ENCODE measurements at regions not wholly inside any gene's neighbourhood (a gene's known extent, or its start where the extent isn't known, plus 50 kb on each side); places are given as distances from the start of the nearest gene placed in this dataset.

- no peak for TF ChIP-seq CTCF (IDR thresholded peaks at IDR 0.05; ENCODE audit: extremely low read depth, low read depth, low read length)
- H3K79me2 ChIP-seq (ENCODE audit: insufficient read depth, low read length) = no peaks in the 10 kb centered on the region
- no peaks in the 10 kb centered on the region for H3K36me3 ChIP-seq (ENCODE audit: insufficient read depth, low read length)
- no peak for DNase-seq (ENCODE audit: insufficient read length, low spot score, missing footprints)
- H3K9me3 ChIP-seq (ENCODE audit: low read depth, low read length) = no peaks in the 10 kb centered on the region
- no peaks in the 10 kb centered on the region for H4K20me1 ChIP-seq (ENCODE audit: insufficient read depth, low read length)
- H3K27ac ChIP-seq (ENCODE audit: low read depth, low read length) = no peak overlapping the region
- H3K27me3 ChIP-seq (ENCODE audit: insufficient read depth, low read length) = no peaks in the 10 kb centered on the region
- no peak overlapping the region for H2AFZ ChIP-seq (ENCODE audit: low read length)
- H3K4me2 ChIP-seq (ENCODE audit: insufficient read depth, low read length) = no peak overlapping the region
- H3K4me1 ChIP-seq (ENCODE audit: insufficient read depth, low read length) = no peaks in the 10 kb centered on the region
- H3K4me3 ChIP-seq (ENCODE audit: insufficient read depth, low read length) = no peak overlapping the region
These were observed 365.3 kb upstream of the TEX13C start for GRCh38 chrX:124954402-124954801.

- H3K4me1 ChIP-seq (ENCODE audit: insufficient read depth, low read length) = no peaks in the 10 kb centered on the region
- H3K4me2 ChIP-seq (ENCODE audit: insufficient read depth, low read length) = no peak overlapping the region
- no peak overlapping the region for H2AFZ ChIP-seq (ENCODE audit: low read length)
- H3K27ac ChIP-seq (ENCODE audit: low read depth, low read length) = no peak overlapping the region
- no peak for DNase-seq (ENCODE audit: insufficient read length, low spot score, missing footprints)
- no peaks in the 10 kb centered on the region for H3K79me2 ChIP-seq (ENCODE audit: insufficient read depth, low read length)
- H3K4me3 ChIP-seq (ENCODE audit: insufficient read depth, low read length) = no peak overlapping the region
- H3K36me3 ChIP-seq (ENCODE audit: insufficient read depth, low read length) = no peaks in the 10 kb centered on the region
- no peaks in the 10 kb centered on the region for H4K20me1 ChIP-seq (ENCODE audit: insufficient read depth, low read length)
- no peak for TF ChIP-seq CTCF (IDR thresholded peaks at IDR 0.05; ENCODE audit: extremely low read depth, low read depth, low read length)
- no peaks in the 10 kb centered on the region for H3K27me3 ChIP-seq (ENCODE audit: insufficient read depth, low read length)
- H3K9me3 ChIP-seq (ENCODE audit: low read depth, low read length) = no peaks in the 10 kb centered on the region
These were observed 359.2 kb upstream of the TEX13C start for GRCh38 chrX:124960454-124960853.

GRCh38 chrX:124963717-124964116 is 356.0 kb upstream of the TEX13C start, which contains the start of gene TENM1:
TENM1 (minus strand) TSS chrX:124963817.
- no peaks in the 10 kb centered on the region for H3K79me2 ChIP-seq (ENCODE audit: insufficient read depth, low read length)
- H4K20me1 ChIP-seq (ENCODE audit: insufficient read depth, low read length) = no peaks in the 10 kb centered on the region
- TF ChIP-seq CTCF (IDR thresholded peaks at IDR 0.05; ENCODE audit: extremely low read depth, low read depth, low read length) = no peak
- no peaks in the 10 kb centered on the region for H3K27me3 ChIP-seq (ENCODE audit: insufficient read depth, low read length)
- H2AFZ ChIP-seq (ENCODE audit: low read length) = no peak within 1 kb of the TSS
- no peaks in the 10 kb centered on the region for H3K4me1 ChIP-seq (ENCODE audit: insufficient read depth, low read length)
- no peak within 1 kb of the TSS for H3K4me3 ChIP-seq (ENCODE audit: insufficient read depth, low read length)
- H3K4me2 ChIP-seq (ENCODE audit: insufficient read depth, low read length) = no peak within 1 kb of the TSS
- H3K36me3 ChIP-seq (ENCODE audit: insufficient read depth, low read length) = no peaks in the 10 kb centered on the region
- no peak for DNase-seq (ENCODE audit: insufficient read length, low spot score, missing footprints)
- no peak within 1 kb of the TSS for H3K27ac ChIP-seq (ENCODE audit: low read depth, low read length)
- no peaks in the 10 kb centered on the region for H3K9me3 ChIP-seq (ENCODE audit: low read depth, low read length)

- no peaks in the 10 kb centered on the region for H3K4me1 ChIP-seq (ENCODE audit: insufficient read depth, low read length)
- no peaks in the 10 kb centered on the region for H3K27me3 ChIP-seq (ENCODE audit: insufficient read depth, low read length)
- TF ChIP-seq CTCF (IDR thresholded peaks at IDR 0.05; ENCODE audit: extremely low read depth, low read depth, low read length) = no peak
- H3K36me3 ChIP-seq (ENCODE audit: insufficient read depth, low read length) = no peaks in the 10 kb centered on the region
- no peaks in the 10 kb centered on the region for H3K79me2 ChIP-seq (ENCODE audit: insufficient read depth, low read length)
- no peak overlapping the region for H3K4me2 ChIP-seq (ENCODE audit: insufficient read depth, low read length)
- H3K27ac ChIP-seq (ENCODE audit: low read depth, low read length) = no peak overlapping the region
- no peaks in the 10 kb centered on the region for H4K20me1 ChIP-seq (ENCODE audit: insufficient read depth, low read length)
- H2AFZ ChIP-seq (ENCODE audit: low read length) = no peak overlapping the region
- no peak overlapping the region for H3K4me3 ChIP-seq (ENCODE audit: insufficient read depth, low read length)
- peaks cover 2% of the 10 kb centered on the region for H3K9me3 ChIP-seq (ENCODE audit: low read depth, low read length)
- no peak for DNase-seq (ENCODE audit: insufficient read length, low spot score, missing footprints)
These were observed 344.2 kb upstream of the TEX13C start for GRCh38 chrX:124975456-124975855.

Measured in osteoblast (primary cell).